Aorta (tissue), 5 donors: ENCODE measurements at regions not wholly inside any gene's neighbourhood (a gene's known extent, or its start where the extent isn't known, plus 50 kb on each side); places are given as distances from the start of the nearest gene placed in this dataset.
"Not testable (repeated sequence)": the region's sequence is repeated elsewhere in the genome, so short reads cannot be mapped to it uniquely, and the experiment has no call there.

ENCODE experiments used
- ATAC-seq: fragments of 200-7000 bp; cut with Tn5 transposase; one replicate; pipeline ENCODE4 v1.9.1; 2022; ENCODE audit warnings: moderate library complexity; ENCODE audit not compliant: low FRiP score
- DNase-seq, 2 donors: peaks; one replicate each; pipeline ENCODE4 v3.0.0-alpha.2; 2020
- H3K27ac ChIP-seq, 2 donors: one replicate each; pipeline ENCODE4 v1.5.1; 2013; ENCODE audit warnings: low read length in 2 of 2, mild to moderate bottlenecking in 2 of 2, moderate library complexity in 2 of 2, control low read depth in 1 of 2, inconsistent platforms in 1 of 2, low read depth in 1 of 2
- H3K27me3 ChIP-seq, 2 donors: one replicate each; pipeline ENCODE4 v1.6.1; 2013; ENCODE audit warnings: control low read depth in 1 of 2, low read length in 1 of 2, mild to moderate bottlenecking in 1 of 2, moderate library complexity in 1 of 2; ENCODE audit not compliant: insufficient read depth in 2 of 2, control insufficient read depth in 1 of 2
- H3K36me3 ChIP-seq, 2 donors: one replicate each; pipeline ENCODE4 v1.6.1; 2013; ENCODE audit warnings: control low read depth in 1 of 2, low read length in 1 of 2, mild to moderate bottlenecking in 1 of 2; ENCODE audit not compliant: insufficient read depth in 2 of 2, control insufficient read depth in 1 of 2
- H3K4me1 ChIP-seq, 2 donors: one replicate each; pipeline ENCODE4 v1.6.1; 2013; ENCODE audit warnings: low read length in 2 of 2, control low read depth in 1 of 2, mild to moderate bottlenecking in 1 of 2, moderate library complexity in 1 of 2; ENCODE audit not compliant: insufficient read depth in 2 of 2, control insufficient read depth in 1 of 2
- H3K4me3 ChIP-seq, 2 donors: one replicate each; pipeline ENCODE4 v1.5.1; 2013; ENCODE audit warnings: low read length in 2 of 2, control low read depth in 1 of 2, mild to moderate bottlenecking in 1 of 2
- H3K9me3 ChIP-seq: one replicate; pipeline ENCODE4 v1.6.1; 2013; ENCODE audit warnings: mild to moderate bottlenecking, low read length; ENCODE audit not compliant: control insufficient read depth
- WGBS, 2 donors: extraction: QIAGEN DNeasy Blood & Tissue Kit; methylation state at CpG; one replicate each; pipeline ENCODE4 v1.1.7; 2013; 5-methylcytosine and 5-hydroxymethylcytosine counted together
- intact Hi-C, 2 donors: fragments of 100-400 bp; cut with DNase I; formaldehyde crosslinking; loops; one replicate each; pipeline versions ENCODE4 v1.14.2 to v1.15.0; 2022
- donor health status: healthy with polysubstance abuse.
- donor health status: Bipolar disorder and iron deficiency.
- donor health status: DM: no; HTN: no; CAD: no.
- donor health status: DM: no; HTN: no; CAD: no.
- donor health status: DM: yes; HTN: yes; CAD: no.

- H3K4me1 ChIP-seq: no peaks in the 10 kb centered on the region
- DNase-seq: no peak
- no peaks in the 10 kb centered on the region for H3K27me3 ChIP-seq
- H3K4me3 ChIP-seq: no peak overlapping the region
- WGBS, 2 donors: 79 to 88% methylated on average over 4 of the region's 4 CpGs
- intact Hi-C loops: no loop called here
- ATAC-seq: no peak
- H3K36me3 ChIP-seq: no peaks in the 10 kb centered on the region
- no peaks in the 10 kb centered on the region for H3K9me3 ChIP-seq
- no peak overlapping the region for H3K27ac ChIP-seq
These were observed 889.7 kb downstream of the IGSF11 start for GRCh38 chr3:118144919-118145318.

GRCh38 chr3:118146658-118147375 lies 887.8 kb downstream of the IGSF11 start:
- Histone ChIP-seq H3K27me3 (no peaks in the 10 kb centered on the region), H3K4me1 (no peaks in the 10 kb centered on the region), H3K27ac (no peak overlapping the region), H3K4me3 (no peak overlapping the region), H3K9me3 (no peaks in the 10 kb centered on the region), H3K36me3 (no peaks in the 10 kb centered on the region)
- intact Hi-C loops: no loop called here
- no peak for ATAC-seq
- DNase-seq: no peak
- WGBS, 2 donors: 81 to 84% methylated on average over 6 of the region's 6 CpGs

DNA sequence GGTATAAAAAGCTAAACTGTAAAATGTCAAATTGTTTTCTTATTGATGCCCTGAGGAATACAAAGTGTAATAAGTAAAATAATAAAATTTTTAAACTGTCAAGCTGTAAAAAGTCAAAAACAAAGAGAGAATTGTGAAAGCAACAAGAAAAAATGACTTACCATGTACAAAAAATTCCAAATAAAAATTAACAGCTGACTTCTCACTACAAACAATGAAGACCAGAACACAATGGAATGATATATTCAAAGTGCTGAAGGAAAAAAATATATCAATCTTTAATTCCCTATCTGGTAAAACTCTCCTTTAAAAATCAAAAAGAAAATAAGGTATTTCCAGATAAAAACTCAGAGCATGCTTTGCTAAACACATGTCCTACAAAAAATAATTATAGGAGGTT lies 883.5 kb downstream of the IGSF11 start:
- ATAC-seq: no peak
- H3K4me1 ChIP-seq: no peaks in the 10 kb centered on the region
- intact Hi-C loops: no loop called here

DNA sequence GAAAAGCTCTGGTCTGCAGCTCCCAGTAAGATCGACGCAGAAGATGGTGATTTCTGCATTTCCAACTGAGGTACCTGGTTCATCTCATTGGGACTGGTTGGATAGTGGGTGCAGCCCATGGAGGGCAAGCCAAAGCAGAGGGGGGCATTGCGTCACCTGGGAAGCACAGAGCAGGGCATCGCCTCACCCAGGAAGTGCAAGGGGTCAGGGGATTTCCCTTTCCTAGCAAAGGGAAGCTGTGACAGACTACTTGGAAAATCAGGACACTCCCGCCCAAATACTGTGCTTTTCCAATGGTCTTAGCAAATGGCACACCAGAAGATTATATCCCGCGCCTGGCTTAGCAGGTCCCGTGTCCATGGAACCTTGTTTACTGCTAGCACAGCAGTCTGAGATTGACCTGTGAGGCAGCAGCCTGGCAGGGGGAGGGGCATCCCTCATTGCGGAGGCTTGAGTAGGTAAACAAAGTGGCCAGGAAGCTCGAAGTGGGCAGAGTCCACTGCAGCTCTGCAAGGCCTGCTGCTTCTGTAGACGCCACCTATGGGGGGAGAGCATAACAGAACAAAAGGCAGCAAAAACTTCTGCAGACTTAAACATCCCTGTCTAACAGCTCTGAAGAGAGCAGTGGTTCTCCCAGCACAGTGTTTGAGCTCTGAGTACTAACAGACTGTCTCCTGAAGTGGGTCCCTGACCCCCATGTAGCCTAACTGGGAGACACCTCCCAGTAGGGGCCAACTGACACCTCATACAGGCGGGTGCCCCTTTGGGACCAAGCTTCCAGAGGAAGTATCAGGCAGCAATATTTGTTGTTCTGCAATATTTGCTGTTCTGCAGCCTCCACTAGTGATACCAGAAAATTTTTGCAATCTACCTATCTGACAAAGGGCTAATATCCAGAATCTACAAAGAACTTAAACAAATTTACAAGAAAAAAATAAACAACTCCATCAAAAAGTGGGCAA lies 871.7 kb downstream of the IGSF11 start:
- ATAC-seq, H3K4me1 ChIP-seq, intact Hi-C loops, H3K27me3 ChIP-seq, H3K36me3 ChIP-seq, H3K27ac ChIP-seq, H3K4me3 ChIP-seq, H3K9me3 ChIP-seq, DNase-seq: not testable (repeated sequence)
- 79 to 81% methylated on average over 12 of the region's 12 CpGs for WGBS, 2 donors

More for the DNA sequence above, 883.5 kb downstream of the IGSF11 start:
- Histone ChIP-seq H3K9me3 (peaks cover 2% of the 10 kb centered on the region), H3K27me3 (no peaks in the 10 kb centered on the region), H3K27ac (no peak overlapping the region), H3K36me3 (no peaks in the 10 kb centered on the region), H3K4me3 (no peak overlapping the region)
- no peak for DNase-seq

GRCh38 chr3:118165413-118165812 lies 869.2 kb downstream of the IGSF11 start:
- H3K36me3 ChIP-seq: no peaks in the 10 kb centered on the region
- intact Hi-C loops: no loop called here
- no peak for DNase-seq
- no peak overlapping the region for H3K27ac ChIP-seq
- no peaks in the 10 kb centered on the region for H3K9me3 ChIP-seq
- no peaks in the 10 kb centered on the region for H3K4me1 ChIP-seq
- no peak overlapping the region for H3K4me3 ChIP-seq
- no peak for ATAC-seq
- 64 to 67% methylated on average over 4 of the region's 4 CpGs for WGBS, 2 donors
- no peaks in the 10 kb centered on the region for H3K27me3 ChIP-seq

DNA sequence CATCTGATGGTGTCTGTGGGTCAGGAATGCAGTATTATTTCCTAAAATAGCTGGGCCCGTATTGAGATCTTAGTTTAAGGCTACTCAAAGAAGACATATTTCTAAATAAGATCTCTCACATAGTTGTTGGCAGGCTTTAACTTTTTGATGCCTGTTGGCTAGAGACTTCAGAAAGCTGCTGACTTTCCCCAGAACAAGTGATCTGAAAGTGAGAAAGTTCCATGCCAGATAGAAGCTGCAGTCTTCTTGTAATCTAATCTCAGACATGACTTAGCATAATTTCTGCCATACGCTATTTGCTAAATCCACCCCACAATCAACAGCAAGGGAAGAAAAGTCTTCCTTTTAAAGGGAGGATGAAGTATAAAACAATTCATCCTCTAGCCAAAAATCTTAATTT lies 867.1 kb downstream of the IGSF11 start:
- Histone ChIP-seq H3K4me1 (no peaks in the 10 kb centered on the region), H3K4me3 (no peak overlapping the region), H3K9me3 (no peaks in the 10 kb centered on the region), H3K27ac (no peak overlapping the region), H3K27me3 (no peaks in the 10 kb centered on the region), H3K36me3 (no peaks in the 10 kb centered on the region)
- ATAC-seq (no peak), DNase-seq (no peak)
- 44 to 47% methylated on average over 2 of the region's 2 CpGs for WGBS, 2 donors
- intact Hi-C loops: no loop called here

DNA sequence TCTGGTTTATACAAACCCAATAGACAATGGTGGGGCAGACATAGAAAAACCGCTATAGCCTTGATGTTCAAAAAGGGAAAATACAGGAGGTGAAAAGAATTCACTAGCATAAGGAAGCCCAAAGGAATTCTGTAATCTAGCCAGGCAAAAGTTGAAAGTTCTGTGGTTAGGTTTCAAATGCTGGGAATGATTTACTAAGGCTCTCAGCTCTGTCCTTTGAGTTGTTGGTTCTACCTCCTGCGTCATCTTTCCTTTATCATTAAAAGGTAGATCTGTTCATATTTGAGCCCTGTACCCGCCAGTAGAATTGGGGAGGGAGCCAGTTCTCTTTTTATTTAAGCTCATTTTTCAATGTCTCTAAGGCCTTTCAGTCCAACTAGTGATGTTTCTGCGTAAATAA lies 866.5 kb downstream of the IGSF11 start:
- intact Hi-C loops: no loop called here
- Histone ChIP-seq H3K9me3 (no peaks in the 10 kb centered on the region), H3K27me3 (no peaks in the 10 kb centered on the region), H3K4me1 (no peaks in the 10 kb centered on the region), H3K36me3 (no peaks in the 10 kb centered on the region), H3K4me3 (no peak overlapping the region), H3K27ac (no peak overlapping the region)
- no peak for ATAC-seq
- WGBS, 2 donors: 74 to 75% methylated on average over 4 of the region's 4 CpGs
- DNase-seq: no peak

DNA sequence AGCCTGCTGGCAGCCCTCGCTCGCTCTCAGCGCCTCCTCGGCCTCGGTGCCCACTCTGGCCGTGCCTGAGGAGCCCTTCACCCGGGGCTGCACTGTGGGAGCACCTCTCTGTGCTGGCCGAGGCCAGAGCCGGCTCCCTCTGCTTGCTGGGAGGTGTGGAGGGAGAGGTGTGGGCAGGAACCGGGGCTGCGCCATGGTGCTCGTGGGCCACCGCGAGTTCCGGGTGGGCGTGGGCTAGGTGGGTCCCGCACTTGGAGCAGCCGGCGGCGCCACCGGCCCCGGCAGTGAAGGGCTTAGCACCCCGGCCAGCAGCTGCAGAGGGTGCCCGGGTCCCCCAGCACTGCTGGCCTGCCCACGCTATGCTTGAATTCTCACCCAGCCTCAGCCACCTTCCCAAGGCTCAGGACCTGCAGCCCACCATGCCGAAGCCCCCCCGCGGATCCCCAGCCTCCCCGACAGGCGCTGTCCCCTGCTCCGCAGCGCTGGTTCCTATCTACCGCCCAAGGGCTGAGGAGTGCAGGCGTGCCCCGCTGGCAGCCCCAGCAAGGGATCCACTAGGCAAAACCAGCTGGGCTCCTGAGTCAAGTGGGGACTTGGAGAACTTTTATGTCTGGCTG lies 863.3 kb downstream of the IGSF11 start:
- H3K27ac ChIP-seq: no peak overlapping the region
- H3K4me1 ChIP-seq: no peaks in the 10 kb centered on the region
- H3K4me3 ChIP-seq: no peak overlapping the region
- 95% methylated on average over 34 to 35 of the region's 35 CpGs for WGBS, 2 donors
- DNase-seq (no peak), ATAC-seq (no peak)
- no peaks in the 10 kb centered on the region for H3K27me3 ChIP-seq
- H3K9me3 ChIP-seq: no peaks in the 10 kb centered on the region
- intact Hi-C loops: no loop called here
- no peaks in the 10 kb centered on the region for H3K36me3 ChIP-seq
